Ishikawa (cell line): ENCODE measurements at regions not wholly inside any gene's neighbourhood (a gene's known extent, or its start where the extent isn't known, plus 50 kb on each side); places are given as distances from the start of the nearest gene placed in this dataset.

Experiments used
- CEBPB ChIP-seq: IDR thresholded peaks from 2 replicates; pipeline ENCODE4 v1.6.1; 2012
- CREB1 ChIP-seq: IDR thresholded peaks from 2 replicates; pipeline ENCODE4 v1.6.1; 2012; ENCODE audit warnings: low read depth
- EGR1 ChIP-seq: IDR thresholded peaks from 2 replicates; pipeline ENCODE4 v1.6.1; 2012
- EP300 ChIP-seq: IDR thresholded peaks from 2 replicates; pipeline ENCODE4 v1.6.1; 2012; ENCODE audit warnings: borderline replicate concordance
- FOXM1 ChIP-seq: IDR thresholded peaks from 2 replicates; pipeline ENCODE4 v1.6.1; 2012; ENCODE audit warnings: low read depth, borderline replicate concordance
- MAX ChIP-seq: IDR thresholded peaks from 2 replicates; pipeline ENCODE4 v1.6.1; 2012
- NFIC ChIP-seq: IDR thresholded peaks from 2 replicates; pipeline ENCODE4 v1.6.1; 2012
- RAD21 ChIP-seq: IDR thresholded peaks from 2 replicates; pipeline ENCODE4 v1.6.1; 2012; ENCODE audit warnings: low read depth
- REST ChIP-seq: IDR thresholded peaks from 2 replicates; pipeline ENCODE4 v1.6.1; 2012; ENCODE audit warnings: low read depth, mild to moderate bottlenecking
- TAF1 ChIP-seq: IDR thresholded peaks from 2 replicates; pipeline ENCODE4 v1.6.1; 2012; ENCODE audit warnings: low read depth, mild to moderate bottlenecking
- TCF12 ChIP-seq: IDR thresholded peaks from 2 replicates; pipeline ENCODE4 v1.6.1; 2012; ENCODE audit warnings: low read depth
- TEAD4 ChIP-seq: IDR thresholded peaks from 2 replicates; pipeline ENCODE4 v1.6.1; 2012
- USF1 ChIP-seq: IDR thresholded peaks from 2 replicates; pipeline ENCODE4 v1.6.1; 2012
- YY1 ChIP-seq: IDR thresholded peaks from 2 replicates; pipeline ENCODE4 v1.6.1; 2012; ENCODE audit warnings: low read depth
- ZBTB7A ChIP-seq: IDR thresholded peaks from 2 replicates; pipeline ENCODE4 v1.6.1; 2012; ENCODE audit warnings: low read depth

DNA sequence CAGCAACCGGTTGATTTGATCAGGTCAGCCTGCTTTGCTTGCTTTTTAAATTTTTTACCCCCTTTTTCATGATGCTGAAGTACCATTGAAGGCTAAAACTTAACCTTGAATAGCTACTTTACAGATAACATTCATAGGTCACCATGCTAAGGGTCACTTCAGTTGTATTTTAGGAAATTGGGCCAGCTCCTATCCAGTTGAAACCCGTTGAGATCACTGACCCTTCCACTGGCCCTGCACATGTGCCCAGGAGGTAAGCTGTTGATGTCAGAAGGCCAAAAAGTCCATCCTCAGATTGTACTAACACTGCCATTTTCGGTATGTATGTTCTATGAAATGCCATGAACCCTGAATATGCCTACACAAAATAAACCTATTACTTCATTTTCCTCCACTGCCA lies 133.0 kb upstream of the FAT4 start:
- no peak for TF ChIP-seq TEAD4
- no peak for TF ChIP-seq TCF12
- TF ChIP-seq NFIC, result no peak
- TF ChIP-seq CEBPB, result no peak
- no peak for TF ChIP-seq RAD21
- TF ChIP-seq EGR1, result no peak
- no peak for TF ChIP-seq YY1
- no peak for TF ChIP-seq TAF1
- TF ChIP-seq MAX, result no peak
- no peak for TF ChIP-seq USF1
- TF ChIP-seq CREB1, result no peak
- TF ChIP-seq EP300, result no peak
- no peak for TF ChIP-seq REST
- no peak for TF ChIP-seq FOXM1
- TF ChIP-seq ZBTB7A, result no peak

GRCh38 chr4:125179727-125180126 lies 135.0 kb upstream of the FAT4 start:
- no peak for TF ChIP-seq EGR1
- peak; percentile 33; the same call in 1 of the 2 replicates for TF ChIP-seq NFIC
- no peak for TF ChIP-seq EP300

DNA sequence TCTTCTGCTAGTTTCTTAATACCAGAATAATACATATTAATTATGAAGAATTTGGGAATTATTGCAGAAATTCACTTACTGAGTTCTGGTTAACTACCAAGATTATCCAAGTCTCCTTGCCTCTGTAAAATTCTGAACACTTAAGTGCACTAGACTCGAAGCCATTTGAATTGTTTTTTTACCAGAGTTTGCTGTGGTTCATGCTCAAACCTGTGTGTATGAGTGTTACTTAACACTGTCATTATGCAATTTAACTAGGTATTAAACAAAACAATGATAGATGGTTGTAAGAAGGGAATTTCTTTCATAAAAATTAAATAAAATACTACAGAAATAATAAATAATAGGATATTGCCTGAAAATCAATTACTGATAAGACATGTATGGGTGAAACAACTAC lies 145.6 kb upstream of the FAT4 start:
- TF ChIP-seq ZBTB7A, result no peak
- no peak for TF ChIP-seq TEAD4
- TF ChIP-seq MAX, result no peak
- TF ChIP-seq YY1, result no peak
- no peak for TF ChIP-seq USF1
- no peak for TF ChIP-seq NFIC
- no peak for TF ChIP-seq RAD21
- TF ChIP-seq CREB1, result no peak
- no peak for TF ChIP-seq TAF1
- TF ChIP-seq EGR1, result no peak
- TF ChIP-seq CEBPB, result no peak
- no peak for TF ChIP-seq TCF12
- TF ChIP-seq REST, result no peak
- no peak for TF ChIP-seq FOXM1
- TF ChIP-seq EP300, result no peak

DNA sequence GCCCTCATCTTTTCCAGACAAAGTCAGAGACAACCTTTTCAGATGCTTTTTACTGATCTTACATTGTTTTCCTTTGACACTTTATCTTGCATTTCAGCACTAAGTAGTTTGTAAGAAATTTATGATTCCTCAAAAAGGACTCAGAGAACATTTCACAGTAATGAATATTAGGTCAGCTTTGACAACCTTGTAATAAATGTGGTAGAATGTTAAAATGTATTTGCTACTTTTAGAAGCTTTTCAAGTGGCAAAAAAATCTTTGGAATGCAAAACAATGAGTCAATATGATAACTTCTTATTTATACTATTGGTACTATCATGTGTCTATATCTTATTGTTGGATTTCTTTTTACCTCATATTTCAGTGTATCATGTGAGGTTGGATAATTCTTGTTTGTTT lies 146.2 kb upstream of the FAT4 start:
- TF ChIP-seq EP300, result no peak
- no peak for TF ChIP-seq ZBTB7A
- no peak for TF ChIP-seq TCF12
- TF ChIP-seq YY1, result no peak
- TF ChIP-seq CEBPB, result no peak
- TF ChIP-seq MAX, result no peak
- no peak for TF ChIP-seq FOXM1
- TF ChIP-seq TEAD4, result no peak
- no peak for TF ChIP-seq RAD21
- no peak for TF ChIP-seq CREB1
- no peak for TF ChIP-seq NFIC
- no peak for TF ChIP-seq USF1
- no peak for TF ChIP-seq REST
- no peak for TF ChIP-seq TAF1
- no peak for TF ChIP-seq EGR1
